ENCODE measurements at regions not wholly inside any gene's neighbourhood (a gene's known extent, or its start where the extent isn't known, plus 50 kb on each side); places are given as distances from the start of the nearest gene placed in this dataset.

DNA sequence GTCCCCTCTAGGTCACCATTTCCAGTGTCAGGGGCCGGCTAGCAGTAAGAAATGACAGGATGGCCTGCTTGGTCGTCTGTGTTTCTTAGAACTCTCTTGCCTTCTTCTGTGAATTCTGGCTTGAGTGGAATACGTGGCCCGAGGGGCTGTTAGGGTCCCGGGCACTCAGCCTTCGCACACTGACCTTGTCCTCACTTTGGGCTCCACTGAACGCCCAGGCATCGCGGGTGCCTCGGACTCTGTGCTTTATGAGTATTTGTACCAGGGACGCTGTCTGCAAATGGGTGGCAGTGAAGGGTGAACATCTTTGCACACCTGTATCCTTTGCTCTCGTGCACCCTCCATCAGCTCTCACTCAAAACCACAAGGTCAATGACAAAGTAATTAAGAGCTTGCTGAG, 123.4 kb upstream of the ANO1 start:
- no peak for TF ChIP-seq ZFX (IDR thresholded peaks at IDR 0.05)
- TF ChIP-seq, protein P1, sequence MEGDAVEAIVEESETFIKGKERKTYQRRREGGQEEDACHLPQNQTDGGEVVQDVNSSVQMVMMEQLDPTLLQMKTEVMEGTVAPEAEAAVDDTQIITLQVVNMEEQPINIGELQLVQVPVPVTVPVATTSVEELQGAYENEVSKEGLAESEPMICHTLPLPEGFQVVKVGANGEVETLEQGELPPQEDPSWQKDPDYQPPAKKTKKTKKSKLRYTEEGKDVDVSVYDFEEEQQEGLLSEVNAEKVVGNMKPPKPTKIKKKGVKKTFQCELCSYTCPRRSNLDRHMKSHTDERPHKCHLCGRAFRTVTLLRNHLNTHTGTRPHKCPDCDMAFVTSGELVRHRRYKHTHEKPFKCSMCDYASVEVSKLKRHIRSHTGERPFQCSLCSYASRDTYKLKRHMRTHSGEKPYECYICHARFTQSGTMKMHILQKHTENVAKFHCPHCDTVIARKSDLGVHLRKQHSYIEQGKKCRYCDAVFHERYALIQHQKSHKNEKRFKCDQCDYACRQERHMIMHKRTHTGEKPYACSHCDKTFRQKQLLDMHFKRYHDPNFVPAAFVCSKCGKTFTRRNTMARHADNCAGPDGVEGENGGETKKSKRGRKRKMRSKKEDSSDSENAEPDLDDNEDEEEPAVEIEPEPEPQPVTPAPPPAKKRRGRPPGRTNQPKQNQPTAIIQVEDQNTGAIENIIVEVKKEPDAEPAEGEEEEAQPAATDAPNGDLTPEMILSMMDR (conservative IDR thresholded peaks at IDR 0.05), result no peak
- H3K27ac ChIP-seq, result no peak overlapping the region

DNA sequence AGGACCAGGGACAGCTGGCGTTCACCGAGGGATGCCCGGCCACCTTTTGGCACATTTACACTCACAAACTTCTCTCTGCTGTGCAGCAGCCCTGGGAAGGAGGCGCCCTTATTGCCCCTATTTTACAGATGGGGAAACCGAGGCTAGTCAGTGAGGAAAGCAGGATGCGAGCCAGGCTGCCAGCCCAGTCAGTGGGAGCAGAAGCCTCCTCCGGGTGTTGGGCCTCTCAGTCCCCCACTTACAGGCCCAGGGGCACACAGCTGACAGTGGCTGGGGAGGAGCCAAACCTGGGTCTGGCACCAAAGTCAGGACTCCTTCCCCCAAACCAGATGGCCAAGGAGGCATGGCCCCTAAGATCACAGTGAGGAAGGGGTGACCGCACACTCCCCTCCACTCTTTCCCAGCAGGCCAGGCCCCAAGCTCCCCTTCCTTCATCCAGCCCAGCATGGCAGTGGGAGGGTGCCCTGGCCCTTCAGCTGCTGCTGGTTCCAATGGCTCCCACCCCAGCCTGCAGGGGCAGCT, 121.4 kb upstream of the ANO1 start:
- no peak overlapping the region for H3K27ac ChIP-seq
- TF ChIP-seq, protein P1 (conservative IDR thresholded peaks at IDR 0.05), result no peak
- no peak for TF ChIP-seq ZFX (IDR thresholded peaks at IDR 0.05)

DNA sequence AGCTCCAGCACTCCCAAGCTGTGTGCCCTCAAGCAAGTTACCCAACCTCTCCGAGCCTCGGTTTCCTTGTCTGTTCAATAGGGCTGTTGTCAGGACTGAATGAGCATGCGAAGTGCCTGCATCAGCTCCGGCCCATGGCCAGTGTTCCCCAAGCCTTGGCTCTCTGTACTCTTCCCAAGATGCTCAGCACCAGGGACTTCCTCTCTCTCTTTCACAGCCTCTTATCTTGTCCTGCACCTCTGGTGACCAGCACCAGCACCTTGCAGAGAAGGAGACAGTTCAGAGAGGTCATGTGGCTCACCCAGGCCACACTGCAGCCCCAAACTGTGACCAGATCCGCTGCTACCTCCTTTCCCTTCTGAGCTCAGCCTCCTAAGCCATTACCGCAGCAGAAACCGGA, 120.3 kb upstream of the ANO1 start:
- TF ChIP-seq, protein P1 (conservative IDR thresholded peaks at IDR 0.05), result no peak
- TF ChIP-seq ZFX (IDR thresholded peaks at IDR 0.05), result no peak
- no peak overlapping the region for H3K27ac ChIP-seq

DNA sequence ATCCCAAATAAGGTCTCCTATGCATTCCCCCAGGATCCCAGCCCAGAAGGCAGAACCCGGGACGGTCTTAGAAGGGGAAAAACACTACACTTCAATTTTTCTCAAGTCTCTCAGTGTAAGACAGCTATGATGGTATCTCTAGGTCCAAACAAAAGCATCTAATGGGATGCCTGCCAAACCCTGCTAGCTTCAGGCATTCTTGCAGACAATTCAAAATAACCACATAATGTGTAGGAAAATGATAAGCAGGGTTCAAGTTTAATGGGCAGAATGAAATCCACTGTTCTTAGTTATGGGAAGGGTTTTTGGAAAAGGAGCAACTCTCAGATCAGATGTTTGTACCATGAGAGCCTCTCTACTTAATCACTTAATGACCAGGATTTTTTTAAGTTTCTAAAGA, 119.8 kb upstream of the ANO1 start:
- TF ChIP-seq, protein P1 (conservative IDR thresholded peaks at IDR 0.05), result no peak
- no peak for TF ChIP-seq ZFX (IDR thresholded peaks at IDR 0.05)

GRCh38 chr11:69959461-69959860, 118.7 kb upstream of the ANO1 start:
- TF ChIP-seq, protein P1 (conservative IDR thresholded peaks at IDR 0.05), result no peak
- no peak for TF ChIP-seq ZFX (IDR thresholded peaks at IDR 0.05)
- no peak overlapping the region for H3K27ac ChIP-seq

More for the DNA sequence above, 119.8 kb upstream of the ANO1 start:
- H3K27ac ChIP-seq, result no peak overlapping the region

- H3K27ac ChIP-seq, result no peak overlapping the region
Observed at GRCh38 chr11:69961738-69962137, 116.4 kb upstream of the ANO1 start.

DNA sequence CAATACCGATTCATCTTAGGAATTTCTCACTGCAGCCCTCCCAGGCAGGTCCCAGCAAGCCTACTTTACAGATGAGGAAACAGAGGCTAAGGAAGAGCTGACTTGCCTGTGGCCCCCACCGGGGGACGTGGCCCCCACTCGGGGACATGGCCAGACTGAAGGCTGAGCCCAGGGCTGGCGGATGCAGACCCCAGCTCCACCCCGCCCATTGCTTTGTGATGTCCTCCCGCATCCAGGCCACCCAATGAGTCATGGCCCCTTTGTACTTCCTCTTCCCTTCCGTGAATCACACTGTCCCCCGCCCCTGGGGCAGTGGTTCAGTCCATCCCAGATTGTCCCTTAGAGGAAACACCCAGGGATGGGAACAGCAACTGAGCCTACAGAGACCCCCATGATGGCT, 116.0 kb upstream of the ANO1 start:
- TF ChIP-seq, protein P1 (conservative IDR thresholded peaks at IDR 0.05), result no peak
- no peak for TF ChIP-seq ZFX (IDR thresholded peaks at IDR 0.05)
- no peak overlapping the region for H3K27ac ChIP-seq

More at GRCh38 chr11:69961738-69962137, 116.4 kb upstream of the ANO1 start:
- no peak for TF ChIP-seq ZFX (IDR thresholded peaks at IDR 0.05)
- TF ChIP-seq, protein P1 (conservative IDR thresholded peaks at IDR 0.05), result no peak

Data from C4-2B (cell line).